HG02759 (cell line): ENCODE measurements at regions not wholly inside any gene's neighbourhood (a gene's known extent, or its start where the extent isn't known, plus 50 kb on each side); places are given as distances from the start of the nearest gene placed in this dataset.

Source experiments
- ATAC-seq: cut with Tn5 transposase; IDR thresholded peaks from one replicate; pipeline ENCODE4 v1.9.1; 2021; ENCODE audit warnings: mild to moderate bottlenecking, moderate library complexity; ENCODE audit not compliant: unreplicated experiment

DNA sequence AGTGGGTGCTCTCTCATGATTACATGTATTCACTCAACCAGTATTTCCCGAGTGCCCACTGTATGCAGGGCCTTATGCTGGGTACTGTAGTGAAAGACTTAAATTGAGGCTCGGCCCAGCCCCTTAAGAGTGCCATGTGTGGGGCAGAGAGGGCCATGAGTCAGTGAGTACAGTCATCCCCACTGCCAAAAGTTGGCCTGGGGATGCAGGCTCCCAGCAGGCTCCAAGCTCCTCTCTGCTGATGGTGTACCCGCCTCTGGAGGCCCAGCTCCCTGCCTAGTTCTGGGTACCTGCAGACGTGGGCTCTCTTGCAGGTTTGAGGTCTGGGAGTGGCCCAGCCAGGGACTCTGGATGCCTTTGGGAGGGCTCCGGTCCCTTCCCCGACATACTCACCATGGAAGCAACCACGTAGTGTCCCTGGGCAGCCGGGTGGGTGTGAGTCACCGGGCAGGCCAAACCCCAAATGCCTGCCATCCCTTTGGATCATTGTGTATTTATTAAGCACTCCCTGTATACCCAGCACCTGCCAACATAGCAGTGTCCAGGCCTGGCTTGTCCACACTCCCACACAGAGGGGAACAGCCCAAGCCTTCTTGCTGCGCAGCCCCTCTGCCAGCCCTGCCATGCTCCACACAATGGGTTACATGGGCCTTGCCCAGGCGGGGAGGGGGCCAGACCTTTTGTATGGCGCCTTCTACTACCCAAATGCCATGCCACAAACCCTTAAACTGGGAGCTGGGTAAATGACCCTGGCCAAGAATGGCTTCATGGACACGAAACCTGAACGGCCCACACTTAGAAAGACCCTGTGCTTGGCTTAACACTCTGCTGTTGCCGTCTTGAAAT, 153.6 kb downstream of the VEGFA start:
- no peak for ATAC-seq

DNA sequence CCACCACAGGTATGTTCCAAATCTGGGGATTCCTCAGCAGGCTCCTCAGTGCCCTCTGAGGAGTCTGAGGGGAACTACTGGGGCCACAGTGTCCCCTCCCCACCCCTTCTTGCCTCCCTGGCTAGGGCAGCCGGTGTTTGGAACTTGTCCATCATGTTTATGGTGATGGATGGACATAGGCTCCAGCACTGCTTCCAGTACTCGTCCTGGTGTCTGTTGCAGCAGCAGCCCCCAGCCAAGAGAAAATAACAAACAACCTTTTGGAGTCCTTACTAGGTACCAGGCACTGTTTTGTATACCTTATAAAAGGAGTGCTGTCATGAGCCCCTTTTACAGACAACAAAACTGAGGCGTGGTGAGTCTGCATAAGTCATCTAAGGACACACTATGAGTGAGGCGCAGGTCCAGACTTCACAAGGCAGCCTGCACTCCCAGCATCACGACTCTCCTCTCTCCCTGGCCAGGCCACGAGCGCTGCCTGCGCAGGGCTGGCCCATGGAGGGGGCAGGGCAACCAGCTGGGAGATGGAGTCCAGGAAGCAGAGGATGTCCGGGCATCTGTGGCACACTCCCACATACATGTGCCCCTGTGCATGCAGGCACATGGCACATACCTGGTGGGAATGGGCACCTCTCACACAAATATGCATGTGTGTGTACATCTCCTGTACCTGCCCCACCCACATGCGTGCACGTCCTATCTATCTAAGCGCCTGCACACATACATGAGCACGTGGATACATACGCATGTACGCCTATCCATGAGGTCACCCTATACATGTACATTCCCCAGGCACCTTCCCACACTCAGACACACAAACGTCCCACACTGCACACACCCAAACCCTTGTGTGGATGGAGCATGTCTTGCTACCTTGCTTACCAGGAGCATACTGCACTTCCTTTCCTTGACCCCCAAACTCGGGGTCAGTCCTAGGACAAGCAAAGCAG, 152.7 kb downstream of the VEGFA start:
- ATAC-seq = no peak

DNA sequence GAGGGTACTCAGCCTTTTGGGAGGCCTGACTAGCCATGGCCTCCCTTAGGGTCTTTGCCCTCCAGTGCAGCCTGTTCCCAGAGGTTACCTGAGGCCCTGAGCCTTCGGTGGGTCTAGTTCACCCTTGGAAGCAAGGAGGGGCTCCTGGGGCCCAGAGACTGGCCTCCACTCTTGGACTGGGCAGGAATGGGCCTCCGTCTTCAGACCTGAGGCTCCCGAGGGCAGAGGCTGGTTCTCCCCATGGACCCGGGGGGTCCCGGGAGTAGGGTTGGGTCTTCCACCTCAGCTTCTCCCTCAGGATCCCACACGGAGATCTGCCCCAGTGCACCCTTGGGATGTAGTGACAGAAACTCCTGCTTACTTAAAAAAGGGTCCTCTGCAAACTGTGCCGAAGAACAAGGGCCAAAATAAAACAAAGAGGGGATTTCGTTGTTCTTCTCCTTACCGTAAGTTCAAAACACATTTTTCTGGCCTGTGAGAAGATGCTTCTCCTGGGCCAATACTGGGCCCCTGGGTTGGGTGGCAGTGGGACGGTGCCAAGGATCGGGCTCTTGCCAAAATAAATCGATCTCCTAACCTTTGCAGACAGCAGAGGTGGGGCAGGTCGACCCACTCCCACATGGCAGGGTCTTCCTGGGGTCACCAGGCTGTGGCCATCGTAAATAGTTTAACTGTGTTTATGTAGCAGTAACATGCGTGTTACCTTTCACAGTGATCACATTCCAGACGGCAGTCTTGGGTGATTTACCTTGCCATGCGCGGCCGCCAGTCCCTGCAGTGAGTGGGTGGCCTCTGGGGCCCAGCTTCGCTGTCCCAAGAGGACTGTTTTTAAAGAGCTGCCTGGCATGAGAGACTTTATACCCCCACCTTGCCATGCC, 151.8 kb downstream of the VEGFA start:
- no peak for ATAC-seq

- ATAC-seq = no peak
These were observed 151.0 kb downstream of the VEGFA start for GRCh38 chr6:43921039-43921438.

DNA sequence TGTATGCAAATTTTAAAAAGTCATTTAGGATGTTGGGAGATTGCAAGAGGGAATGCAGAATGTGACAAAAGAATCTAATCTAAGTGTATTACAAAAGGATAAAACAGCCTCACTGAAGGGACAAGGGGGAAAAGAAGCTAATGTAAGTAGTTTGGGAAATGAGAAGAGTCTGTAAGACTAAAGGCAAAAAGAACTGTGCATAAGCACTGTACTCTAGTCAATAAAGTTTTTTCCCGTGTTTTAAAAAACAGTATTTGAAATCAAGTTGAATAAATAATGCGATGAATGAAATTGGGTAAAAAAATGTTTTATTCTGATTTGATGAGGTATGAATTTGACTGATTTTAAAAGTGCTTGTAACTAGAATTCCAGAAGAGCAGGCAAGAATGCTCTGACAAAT, 149.8 kb downstream of the VEGFA start:
- no peak for ATAC-seq

- no peak for ATAC-seq
These were observed 147.9 kb downstream of the VEGFA start for GRCh38 chr6:43917878-43918382.

GRCh38 chr6:43916924-43917877, 147.2 kb downstream of the VEGFA start:
- ATAC-seq = no peak

- no peak for ATAC-seq
These were observed 146.2 kb downstream of the VEGFA start for GRCh38 chr6:43915986-43916923.

DNA sequence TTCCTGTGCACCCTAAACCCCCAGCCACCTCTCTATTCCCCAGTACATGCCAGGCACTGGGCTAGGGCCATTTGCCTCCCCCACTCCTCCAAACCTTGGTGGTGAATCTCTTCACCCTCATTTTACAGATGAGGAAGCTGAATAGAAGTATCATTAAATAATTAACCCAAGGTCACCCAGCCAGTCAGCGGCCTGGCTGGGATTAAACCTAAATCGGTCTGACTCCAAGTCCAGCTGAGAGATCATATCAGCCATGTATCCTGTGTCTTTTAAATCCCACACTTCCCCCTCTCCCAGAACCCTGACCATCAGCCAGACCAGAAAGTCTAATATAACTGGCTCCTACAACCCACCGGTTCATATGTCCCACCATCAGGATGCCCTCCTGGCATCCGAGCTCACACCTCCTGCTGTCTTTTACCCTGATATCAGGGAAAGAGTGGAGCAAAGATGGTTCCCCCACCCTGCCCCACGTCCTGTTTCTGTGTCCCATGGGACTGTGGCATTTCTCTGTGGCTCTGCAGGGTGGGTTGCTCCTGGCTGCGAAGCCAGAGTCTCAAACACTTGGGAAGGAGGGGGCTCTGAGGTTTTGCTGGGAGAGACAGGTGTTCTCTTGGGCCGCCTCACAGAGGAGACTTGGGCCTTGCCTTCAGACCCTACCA, 145.3 kb downstream of the VEGFA start:
- ATAC-seq = no peak

DNA sequence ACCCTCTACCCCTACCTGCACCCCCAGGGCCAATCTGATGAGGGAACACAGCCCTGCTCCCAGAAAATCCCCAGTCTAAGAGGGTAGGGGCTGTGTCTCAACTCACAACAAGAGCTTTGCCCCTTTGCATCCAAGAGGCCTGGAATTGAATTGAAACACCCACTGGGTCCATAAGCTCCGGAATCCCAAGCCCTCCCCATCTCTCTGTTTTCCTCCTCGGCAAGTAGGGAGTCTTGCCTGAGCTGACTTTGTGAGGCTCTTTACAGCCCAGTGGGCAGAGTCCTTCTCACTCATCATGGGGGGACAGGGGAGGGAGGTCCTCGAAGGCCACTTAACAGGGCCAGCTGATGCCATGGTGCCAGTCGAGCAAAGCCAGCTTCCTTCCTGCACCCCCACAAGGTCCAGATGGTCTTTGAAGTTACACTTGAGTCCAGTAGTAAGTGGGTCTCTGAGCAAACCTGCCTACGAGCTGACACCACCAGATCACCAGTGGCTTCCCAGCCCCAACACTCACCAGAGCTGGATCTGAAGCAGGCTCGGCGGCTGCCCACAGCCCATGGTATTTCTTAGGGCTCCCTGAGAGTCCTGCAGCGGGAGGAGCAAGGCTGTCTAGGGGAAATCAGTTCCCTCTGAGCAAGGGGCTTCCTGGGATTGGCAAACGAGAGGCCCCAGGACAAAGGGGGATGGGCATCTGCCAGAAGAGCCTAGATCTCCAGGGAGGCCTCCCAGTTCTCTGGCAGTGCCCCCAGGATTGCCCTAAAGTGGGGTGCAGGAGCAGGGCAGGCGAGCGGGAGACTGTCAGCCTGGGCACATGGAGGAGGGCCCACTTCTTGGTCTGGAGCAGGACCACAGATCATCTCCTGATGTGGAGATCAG, 144.5 kb downstream of the VEGFA start:
- ATAC-seq = no peak

DNA sequence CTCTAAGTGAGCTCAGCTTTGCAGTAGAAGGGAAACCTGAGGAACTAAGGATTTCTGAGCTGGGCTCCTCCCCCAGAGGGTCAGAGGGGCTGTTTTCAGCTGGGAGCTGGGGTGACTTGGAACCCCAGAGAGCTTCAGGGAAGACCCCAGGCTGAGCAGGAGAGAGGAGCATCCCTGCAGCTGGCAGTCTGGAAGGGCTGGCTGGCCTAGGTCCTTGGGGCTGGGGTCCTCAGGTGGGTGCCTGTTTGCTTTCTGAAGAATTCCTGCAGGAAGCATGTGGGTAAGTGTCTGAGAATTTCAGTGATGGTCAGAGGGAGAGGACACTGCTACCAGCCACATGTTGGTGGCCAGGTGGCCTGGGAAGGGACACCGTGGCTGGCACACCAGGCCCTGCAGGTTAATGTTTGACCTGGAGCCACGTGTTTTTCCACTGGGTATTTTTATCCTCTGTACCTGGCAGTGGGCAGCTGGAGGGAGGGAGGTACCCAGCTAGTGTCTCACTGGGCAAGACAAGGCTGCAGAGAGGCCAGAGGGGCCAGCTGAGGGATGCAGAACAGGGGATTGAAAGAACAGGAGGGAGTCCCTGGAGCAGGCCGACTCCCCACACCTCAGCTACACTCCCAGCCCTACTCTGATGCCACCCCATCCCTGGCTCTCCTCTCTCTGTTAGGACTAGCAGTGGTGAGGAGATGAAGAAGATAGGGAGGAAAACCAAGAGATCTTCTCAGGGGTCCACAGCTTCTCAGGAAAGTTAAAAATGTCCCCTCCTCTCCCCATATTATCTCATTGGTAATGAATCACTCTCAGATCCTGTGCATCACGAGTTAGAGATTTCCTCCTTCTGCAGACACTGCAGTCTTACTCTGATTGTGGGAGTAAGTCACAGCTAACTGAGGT, 143.6 kb downstream of the VEGFA start:
- no peak for ATAC-seq

- no peak for ATAC-seq
These were observed 142.8 kb downstream of the VEGFA start for GRCh38 chr6:43912598-43913371.

DNA sequence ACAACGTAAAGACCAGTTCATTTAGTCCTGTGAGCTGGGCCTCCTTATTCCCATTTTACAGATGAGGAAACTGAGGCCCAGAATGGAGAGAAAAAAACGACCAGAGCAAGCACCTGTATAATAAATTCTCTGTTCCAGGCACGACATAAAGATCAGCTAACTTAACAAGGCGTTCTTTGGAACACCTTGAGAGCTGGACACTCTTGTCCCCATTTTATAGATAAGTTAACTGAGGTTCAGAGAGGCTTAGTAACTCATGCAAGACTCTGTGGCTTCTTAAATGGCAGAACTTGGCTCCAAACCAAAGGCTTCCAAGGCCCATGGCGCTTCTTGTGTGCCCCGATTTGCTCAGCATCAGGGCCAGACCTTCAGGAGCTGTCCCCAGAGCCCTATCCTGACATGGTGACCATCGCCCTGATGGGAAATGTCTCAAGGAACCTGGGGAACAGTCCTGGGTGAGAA, 142.1 kb downstream of the VEGFA start:
- ATAC-seq = no peak

DNA sequence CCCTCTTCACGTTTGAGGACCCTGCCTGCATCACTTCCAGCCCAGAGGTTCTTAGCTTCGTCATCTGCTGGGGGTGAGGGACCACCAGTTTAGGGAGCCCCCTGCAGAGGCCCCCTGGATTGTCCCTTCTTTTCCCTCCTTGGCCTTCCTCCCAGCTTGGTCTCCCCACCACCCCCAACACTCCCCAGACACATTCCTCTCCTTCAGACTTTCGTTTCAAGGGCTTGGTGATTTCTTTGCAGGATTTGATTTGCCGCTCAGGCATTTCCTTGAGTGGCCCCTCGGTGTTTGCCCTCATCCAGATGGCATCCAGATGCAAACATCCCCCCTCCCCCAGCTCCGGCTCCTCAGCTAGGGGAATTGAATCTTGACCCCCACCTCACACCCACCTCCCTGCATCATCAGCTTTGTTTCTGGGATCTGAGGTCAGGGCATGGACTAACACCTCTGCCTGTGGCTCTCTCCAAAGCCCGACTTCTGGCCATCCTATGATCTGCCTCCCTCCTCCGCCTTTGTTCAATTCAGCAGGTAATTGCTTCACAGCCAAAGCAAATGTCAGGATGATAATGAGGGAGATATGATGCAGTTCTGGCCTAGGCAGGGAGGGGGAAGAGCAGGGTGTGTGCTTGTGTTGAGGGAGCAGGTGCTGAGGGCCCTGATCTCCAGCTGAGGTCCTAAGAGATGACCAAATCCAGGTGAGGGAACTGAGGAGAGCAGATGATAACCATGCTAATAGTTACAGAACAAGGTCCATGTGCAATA, 141.5 kb downstream of the VEGFA start:
- ATAC-seq = no peak
